Thyroid gland (tissue), 4 donors: ENCODE measurements at regions not wholly inside any gene's neighbourhood (a gene's known extent, or its start where the extent isn't known, plus 50 kb on each side); places are given as distances from the start of the nearest gene placed in this dataset.

Experiments used
- POLR2A ChIP-seq, 2 donors: fragments of 450-650 bp; IDR thresholded peaks; one replicate each; pipeline ENCODE4 v1.6.1; 2017; ENCODE audit warnings: antibody characterized with exemption in 2 of 2, mild to moderate bottlenecking in 2 of 2, moderate library complexity in 1 of 2
- TF ChIP-seq, protein P1 (sequence below), 6 experiments: fragments of 200-600 bp in 3 of 6; fragments of 450-650 bp in 3 of 6; sonication (generic) in 3 of 6; IDR thresholded peaks; one replicate each; pipeline ENCODE4 v1.5.1; 2016 to 2019; ENCODE audit warnings: antibody characterized with exemption in 6 of 6, mild to moderate bottlenecking in 2 of 6, inconsistent platforms in 1 of 6, moderate library complexity in 1 of 6

DNA sequence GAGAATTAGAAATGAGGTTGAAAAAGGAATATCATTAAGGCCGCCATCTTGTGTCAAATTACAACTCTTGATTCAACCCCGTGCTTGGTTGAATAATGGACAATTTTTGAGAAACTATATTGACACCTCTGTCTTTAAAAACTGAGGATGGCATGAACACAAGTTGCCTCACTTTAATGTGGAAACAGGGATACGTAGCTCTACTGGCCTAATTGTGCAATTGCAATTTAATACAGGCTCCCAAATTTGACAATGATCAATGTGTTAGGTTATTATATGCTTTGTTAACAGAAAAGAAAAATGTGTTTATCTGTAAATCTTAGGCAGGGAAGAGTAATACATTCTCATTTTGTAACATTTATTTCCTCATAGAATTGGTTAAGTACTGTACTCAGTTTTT is 77.1 kb upstream of the MCTP2 start:
- TF ChIP-seq, protein P1, sequence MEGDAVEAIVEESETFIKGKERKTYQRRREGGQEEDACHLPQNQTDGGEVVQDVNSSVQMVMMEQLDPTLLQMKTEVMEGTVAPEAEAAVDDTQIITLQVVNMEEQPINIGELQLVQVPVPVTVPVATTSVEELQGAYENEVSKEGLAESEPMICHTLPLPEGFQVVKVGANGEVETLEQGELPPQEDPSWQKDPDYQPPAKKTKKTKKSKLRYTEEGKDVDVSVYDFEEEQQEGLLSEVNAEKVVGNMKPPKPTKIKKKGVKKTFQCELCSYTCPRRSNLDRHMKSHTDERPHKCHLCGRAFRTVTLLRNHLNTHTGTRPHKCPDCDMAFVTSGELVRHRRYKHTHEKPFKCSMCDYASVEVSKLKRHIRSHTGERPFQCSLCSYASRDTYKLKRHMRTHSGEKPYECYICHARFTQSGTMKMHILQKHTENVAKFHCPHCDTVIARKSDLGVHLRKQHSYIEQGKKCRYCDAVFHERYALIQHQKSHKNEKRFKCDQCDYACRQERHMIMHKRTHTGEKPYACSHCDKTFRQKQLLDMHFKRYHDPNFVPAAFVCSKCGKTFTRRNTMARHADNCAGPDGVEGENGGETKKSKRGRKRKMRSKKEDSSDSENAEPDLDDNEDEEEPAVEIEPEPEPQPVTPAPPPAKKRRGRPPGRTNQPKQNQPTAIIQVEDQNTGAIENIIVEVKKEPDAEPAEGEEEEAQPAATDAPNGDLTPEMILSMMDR (IDR thresholded peaks at IDR 0.05), result no peak
- TF ChIP-seq POLR2A (IDR thresholded peaks at IDR 0.05), result no peak
